ENCODE measurements at regions not wholly inside any gene's neighbourhood (a gene's known extent, or its start where the extent isn't known, plus 50 kb on each side); places are given as distances from the start of the nearest gene placed in this dataset.

DNA sequence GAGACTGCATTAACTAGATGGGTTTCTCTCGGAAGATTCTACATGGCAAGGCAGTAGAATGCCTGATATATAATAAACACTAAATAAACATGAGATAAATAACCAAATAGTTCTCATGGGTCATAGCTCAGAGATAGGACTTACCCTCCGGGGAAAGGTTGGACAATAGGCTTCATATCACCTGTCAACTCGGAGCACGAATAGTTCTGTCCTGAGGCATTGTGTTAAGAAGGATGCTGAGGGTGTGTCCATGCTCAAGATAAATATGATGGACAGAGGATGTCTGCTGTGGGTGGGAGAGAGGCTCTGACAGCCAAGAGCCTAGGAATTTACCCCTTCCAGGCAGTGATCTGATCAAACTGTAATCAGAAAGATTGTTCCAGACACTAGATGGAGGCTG is 474.0 kb downstream of the MIAT start:
- WGBS (ENCODE audit: insufficient coverage), result 50% methylated on average over 2 of the region's 4 CpGs
- Histone ChIP-seq H2AFZ (ENCODE audit: insufficient read depth, low read depth, low read length, poor library complexity, severe bottlenecking) (no peak overlapping the region), H3K4me3 (ENCODE audit: control extremely low read depth in 1 of 5, extremely low read depth in 1 of 5, insufficient read depth in 1 of 5, low read depth in 2 of 5, low read length in 4 of 5) (no peak overlapping the region), H3K27ac (ENCODE audit: low read length in 2 of 2) (no peak overlapping the region), H3K36me3 (replicated peaks in 1 of 2; ENCODE audit: control extremely low read depth in 1 of 2, control insufficient read depth in 1 of 2, extremely low read depth in 1 of 2, insufficient read depth in 2 of 2, low read length in 1 of 2) (no peaks in the 10 kb centered on the region), H4K20me1 (ENCODE audit: control insufficient read depth, insufficient read depth, low read length, poor library complexity, severe bottlenecking) (no peaks in the 10 kb centered on the region), H3K27me3 (replicated peaks in 1 of 4; ENCODE audit: control extremely low read depth in 1 of 4, control insufficient read depth in 3 of 4, insufficient read depth in 4 of 4, low read length in 3 of 4) (peaks cover 0 to 5% (median 0%) of the 10 kb centered on the region in 4 experiments), H3K9ac (ENCODE audit: low read length) (no peak overlapping the region), H3K9me3 (ENCODE audit: control extremely low read depth in 1 of 3, control insufficient read depth in 2 of 3, insufficient read depth in 1 of 3, low read length in 2 of 3) (no peaks in the 10 kb centered on the region), H3K79me2 (ENCODE audit: control insufficient read depth, insufficient read depth, low read length) (no peaks in the 10 kb centered on the region), H3K4me1 (ENCODE audit: control insufficient read depth in 2 of 2, insufficient read depth in 2 of 2, low read length in 2 of 2) (no peaks in the 10 kb centered on the region), H3K4me2 (replicated peaks; ENCODE audit: low read depth, low read length, poor library complexity, severe bottlenecking) (no peak overlapping the region)
- no peaks in the 10 kb centered on the region for H3K4me1 Mint-ChIP-seq
- no peak for DNase-seq
- POLR2A ChIA-PET, result no interaction called here
- no peaks in the 10 kb centered on the region for H3K9me3 Mint-ChIP-seq (ENCODE audit: insufficient read depth)
- intact Hi-C loops (cut with micrococcal nuclease), result no loop called here
- no peak for ATAC-seq (ENCODE audit: low read depth)
- H3K4me3 Mint-ChIP-seq, result no peak overlapping the region
- CTCF ChIA-PET, result no interaction called here
- peaks cover 26% of the 10 kb centered on the region for H3K27me3 Mint-ChIP-seq
- TF ChIP-seq CTCF (IDR thresholded peaks at IDR 0.05) (no peak), EZH2 (IDR thresholded peaks at IDR 0.05; ENCODE audit: borderline replicate concordance, insufficient read depth, low read depth, low read length, poor library complexity, severe bottlenecking) (no peak)
- no peak overlapping the region for H3K27ac Mint-ChIP-seq

DNA sequence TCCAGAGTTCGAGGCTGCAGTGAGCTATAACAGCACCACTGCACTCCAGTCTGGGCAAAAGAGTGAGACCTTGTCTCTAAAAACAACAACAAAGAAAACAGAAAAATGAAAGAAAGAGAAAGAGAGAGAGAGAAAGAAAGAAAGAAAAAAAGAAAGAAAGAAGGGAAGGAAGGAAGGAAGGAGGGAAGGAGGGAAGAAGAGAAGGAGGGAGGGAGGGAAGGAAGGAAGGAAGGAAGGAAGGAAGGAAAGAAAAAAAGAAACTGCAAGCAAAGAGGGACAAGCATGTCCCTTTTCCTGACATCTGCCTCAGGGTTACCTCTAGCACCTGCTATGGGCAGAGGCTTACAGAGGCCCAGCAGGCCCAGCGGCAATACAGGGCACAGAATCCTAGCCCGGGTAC is 475.0 kb downstream of the MIAT start:
- H3K4me3 ChIP-seq (ENCODE audit: control extremely low read depth in 1 of 5, extremely low read depth in 1 of 5, insufficient read depth in 1 of 5, low read depth in 2 of 5, low read length in 4 of 5), result no peak overlapping the region
- peaks cover 0 to 7% (median 0%) of the 10 kb centered on the region in 3 donors for H3K9me3 ChIP-seq (ENCODE audit: control extremely low read depth in 1 of 3, control insufficient read depth in 2 of 3, insufficient read depth in 1 of 3, low read length in 2 of 3)
- no peak for TF ChIP-seq EZH2 (IDR thresholded peaks at IDR 0.05; ENCODE audit: borderline replicate concordance, insufficient read depth, low read depth, low read length, poor library complexity, severe bottlenecking)
- TF ChIP-seq CTCF (IDR thresholded peaks at IDR 0.05), result no peak
- ChIA-PET POLR2A (no interaction called here), CTCF (no interaction called here)
- DNase-seq (no peak), ATAC-seq (ENCODE audit: low read depth) (no peak)
- Mint-ChIP-seq H3K9me3 (ENCODE audit: insufficient read depth) (no peaks in the 10 kb centered on the region), H3K4me1 (no peaks in the 10 kb centered on the region), H3K27me3 (peaks cover 24% of the 10 kb centered on the region), H3K27ac (no peak overlapping the region), H3K4me3 (no peak overlapping the region)
- H3K4me1 ChIP-seq (ENCODE audit: control insufficient read depth in 2 of 2, insufficient read depth in 2 of 2, low read length in 2 of 2), result no peaks in the 10 kb centered on the region
- H3K27me3 ChIP-seq (replicated peaks in 1 of 4; ENCODE audit: control extremely low read depth in 1 of 4, control insufficient read depth in 3 of 4, insufficient read depth in 4 of 4, low read length in 3 of 4), result peaks cover 0 to 4% (median 0%) of the 10 kb centered on the region in 4 experiments
- H3K36me3 ChIP-seq (replicated peaks in 1 of 2; ENCODE audit: control extremely low read depth in 1 of 2, control insufficient read depth in 1 of 2, extremely low read depth in 1 of 2, insufficient read depth in 2 of 2, low read length in 1 of 2), result no peaks in the 10 kb centered on the region
- no peak overlapping the region for H3K9ac ChIP-seq (ENCODE audit: low read length)
- no CpG with 5 or more reads among the region's 3 CpGs for WGBS (ENCODE audit: insufficient coverage)
- H2AFZ ChIP-seq (ENCODE audit: insufficient read depth, low read depth, low read length, poor library complexity, severe bottlenecking), result no peak overlapping the region
- intact Hi-C loops (cut with micrococcal nuclease), result no loop called here
- no peak overlapping the region for H3K27ac ChIP-seq (ENCODE audit: low read length in 2 of 2)
- H4K20me1 ChIP-seq (ENCODE audit: control insufficient read depth, insufficient read depth, low read length, poor library complexity, severe bottlenecking), result no peaks in the 10 kb centered on the region
- H3K4me2 ChIP-seq (replicated peaks; ENCODE audit: low read depth, low read length, poor library complexity, severe bottlenecking), result no peak overlapping the region
- no peaks in the 10 kb centered on the region for H3K79me2 ChIP-seq (ENCODE audit: control insufficient read depth, insufficient read depth, low read length)
